ENCODE measurements at regions not wholly inside any gene's neighbourhood (a gene's known extent, or its start where the extent isn't known, plus 50 kb on each side); places are given as distances from the start of the nearest gene placed in this dataset.

DNA sequence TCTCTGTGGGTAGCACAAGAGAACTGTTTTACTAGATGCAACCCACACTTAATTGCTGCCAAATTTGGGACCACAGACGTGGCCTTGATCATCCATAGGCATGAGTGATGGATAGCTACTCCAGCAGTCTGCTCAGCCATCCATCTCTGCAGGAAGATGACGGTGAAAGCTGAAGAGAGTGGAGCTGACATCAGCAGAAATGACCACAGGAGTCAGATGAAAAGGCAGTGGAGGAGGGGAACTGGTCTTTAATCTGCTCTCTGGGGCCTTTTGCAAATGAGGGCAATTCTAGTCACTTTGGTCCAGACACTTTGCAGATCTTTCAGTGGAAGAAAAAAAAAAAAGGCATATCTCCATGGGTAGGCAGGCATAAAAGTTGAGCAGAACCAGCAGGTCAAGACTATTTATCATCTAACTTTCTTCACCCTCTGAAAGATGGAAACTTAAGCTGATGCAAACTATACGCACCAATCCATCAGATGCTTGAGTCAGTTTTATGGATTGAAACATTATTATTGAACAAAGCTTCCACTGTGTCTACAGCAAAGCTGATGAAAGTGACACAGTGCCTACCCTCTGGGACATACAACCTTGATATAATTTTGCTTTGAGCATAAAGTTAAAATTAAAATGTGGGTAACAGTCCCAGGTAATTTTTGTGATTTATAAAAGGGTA is 281.6 kb upstream of the OBI1 start:
- H3K79me2 ChIP-seq (ENCODE audit: insufficient read depth, low read length) = no peaks in the 10 kb centered on the region
- H3F3A ChIP-seq (ENCODE audit: insufficient read depth) = no peaks in the 10 kb centered on the region
- H3K4me2 ChIP-seq (ENCODE audit: low read depth, low read length, poor library complexity, severe bottlenecking) = no peak overlapping the region
- H3K9me2 ChIP-seq (replicated peaks; ENCODE audit: insufficient read depth, low read length) = no peaks in the 10 kb centered on the region
- no peaks in the 10 kb centered on the region for H4K20me1 ChIP-seq (ENCODE audit: low read depth, low read length)
- no peak for TF ChIP-seq EZH2phosphoT487 (conservative IDR thresholded peaks at IDR 0.05; ENCODE audit: low read length)
- TF ChIP-seq, protein P1, sequence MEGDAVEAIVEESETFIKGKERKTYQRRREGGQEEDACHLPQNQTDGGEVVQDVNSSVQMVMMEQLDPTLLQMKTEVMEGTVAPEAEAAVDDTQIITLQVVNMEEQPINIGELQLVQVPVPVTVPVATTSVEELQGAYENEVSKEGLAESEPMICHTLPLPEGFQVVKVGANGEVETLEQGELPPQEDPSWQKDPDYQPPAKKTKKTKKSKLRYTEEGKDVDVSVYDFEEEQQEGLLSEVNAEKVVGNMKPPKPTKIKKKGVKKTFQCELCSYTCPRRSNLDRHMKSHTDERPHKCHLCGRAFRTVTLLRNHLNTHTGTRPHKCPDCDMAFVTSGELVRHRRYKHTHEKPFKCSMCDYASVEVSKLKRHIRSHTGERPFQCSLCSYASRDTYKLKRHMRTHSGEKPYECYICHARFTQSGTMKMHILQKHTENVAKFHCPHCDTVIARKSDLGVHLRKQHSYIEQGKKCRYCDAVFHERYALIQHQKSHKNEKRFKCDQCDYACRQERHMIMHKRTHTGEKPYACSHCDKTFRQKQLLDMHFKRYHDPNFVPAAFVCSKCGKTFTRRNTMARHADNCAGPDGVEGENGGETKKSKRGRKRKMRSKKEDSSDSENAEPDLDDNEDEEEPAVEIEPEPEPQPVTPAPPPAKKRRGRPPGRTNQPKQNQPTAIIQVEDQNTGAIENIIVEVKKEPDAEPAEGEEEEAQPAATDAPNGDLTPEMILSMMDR (IDR thresholded peaks at IDR 0.05; ENCODE audit: insufficient read depth, low read length, poor library complexity, severe bottlenecking) = no peak
- no peak overlapping the region for H3K9ac ChIP-seq (ENCODE audit: low read length)
- H3K27ac ChIP-seq (ENCODE audit: low read depth, low read length) = no peak overlapping the region
- H2AFZ ChIP-seq (ENCODE audit: low read depth, low read length, severe bottlenecking) = no peak overlapping the region
- H3K4me3 ChIP-seq (ENCODE audit: insufficient read depth, low read length, poor library complexity, severe bottlenecking) = no peak overlapping the region
- no peaks in the 10 kb centered on the region for H3K27me3 ChIP-seq (ENCODE audit: low read length)
- H3K9me3 ChIP-seq (ENCODE audit: insufficient read depth, low read length) = no peaks in the 10 kb centered on the region
- no peaks in the 10 kb centered on the region for H3K36me3 ChIP-seq (ENCODE audit: low read length)

DNA sequence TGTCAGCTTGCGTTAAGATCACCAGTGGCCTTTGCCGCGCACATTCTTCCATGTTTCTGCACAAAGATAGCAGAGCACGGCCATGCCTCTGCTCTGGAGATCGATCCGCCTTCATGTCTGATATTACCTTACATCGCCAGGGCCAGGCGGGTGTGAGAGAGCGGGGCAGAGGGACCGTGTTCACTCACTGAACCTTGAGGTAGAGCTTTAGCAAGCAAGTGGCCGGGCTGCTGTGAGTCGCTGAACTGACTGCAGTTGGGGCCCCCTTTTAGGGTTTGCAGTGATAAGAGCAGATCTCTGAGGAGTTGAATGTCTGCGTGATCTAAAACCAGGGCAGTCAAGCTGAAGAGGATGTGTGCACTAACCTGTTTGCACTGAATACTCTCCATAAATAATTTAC is 275.4 kb upstream of the OBI1 start:
- Histone ChIP-seq H3K9me2 (replicated peaks; ENCODE audit: insufficient read depth, low read length) (no peaks in the 10 kb centered on the region), H3K36me3 (ENCODE audit: low read length) (no peaks in the 10 kb centered on the region), H3K9ac (ENCODE audit: low read length) (no peak overlapping the region), H3F3A (ENCODE audit: insufficient read depth) (no peaks in the 10 kb centered on the region), H3K4me3 (ENCODE audit: insufficient read depth, low read length, poor library complexity, severe bottlenecking) (no peak overlapping the region), H4K20me1 (ENCODE audit: low read depth, low read length) (no peaks in the 10 kb centered on the region), H3K27me3 (ENCODE audit: low read length) (no peaks in the 10 kb centered on the region), H3K79me2 (ENCODE audit: insufficient read depth, low read length) (no peaks in the 10 kb centered on the region), H3K27ac (ENCODE audit: low read depth, low read length) (no peak overlapping the region), H2AFZ (ENCODE audit: low read depth, low read length, severe bottlenecking) (no peak overlapping the region), H3K4me2 (ENCODE audit: low read depth, low read length, poor library complexity, severe bottlenecking) (no peak overlapping the region), H3K9me3 (ENCODE audit: insufficient read depth, low read length) (no peaks in the 10 kb centered on the region)
- TF ChIP-seq EZH2phosphoT487 (conservative IDR thresholded peaks at IDR 0.05; ENCODE audit: low read length) = no peak
- TF ChIP-seq, protein P1 (IDR thresholded peaks at IDR 0.05; ENCODE audit: insufficient read depth, low read length, poor library complexity, severe bottlenecking) = no peak

DNA sequence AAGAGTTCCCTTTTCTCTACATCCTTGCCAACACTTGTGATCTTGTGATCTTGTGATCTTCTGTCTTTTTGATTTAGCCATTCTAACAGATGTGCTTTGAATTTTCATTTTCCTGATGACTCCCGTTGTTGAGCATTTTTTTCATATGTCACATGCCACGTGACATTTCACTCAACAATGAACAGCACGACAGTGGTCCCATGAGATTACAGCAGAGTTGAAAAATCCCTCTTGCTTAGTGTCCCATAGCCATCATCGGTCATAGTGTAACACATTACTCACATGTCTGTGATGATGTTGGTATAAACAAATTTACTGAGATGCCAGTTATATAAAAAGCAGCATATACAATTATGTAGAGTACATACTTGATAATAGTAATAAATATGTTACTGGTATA is 256.1 kb upstream of the OBI1 start:
- Histone ChIP-seq H3F3A (ENCODE audit: insufficient read depth) (no peaks in the 10 kb centered on the region), H3K36me3 (ENCODE audit: low read length) (no peaks in the 10 kb centered on the region), H3K9me3 (ENCODE audit: insufficient read depth, low read length) (no peaks in the 10 kb centered on the region), H3K27ac (ENCODE audit: low read depth, low read length) (no peak overlapping the region), H3K9me2 (replicated peaks; ENCODE audit: insufficient read depth, low read length) (no peaks in the 10 kb centered on the region), H3K9ac (ENCODE audit: low read length) (no peak overlapping the region), H3K79me2 (ENCODE audit: insufficient read depth, low read length) (no peaks in the 10 kb centered on the region), H2AFZ (ENCODE audit: low read depth, low read length, severe bottlenecking) (no peak overlapping the region), H3K4me2 (ENCODE audit: low read depth, low read length, poor library complexity, severe bottlenecking) (no peak overlapping the region), H3K4me3 (ENCODE audit: insufficient read depth, low read length, poor library complexity, severe bottlenecking) (no peak overlapping the region), H3K27me3 (ENCODE audit: low read length) (0 out of 2 replicates have a peak, but pooled peaks cover 2% of the 10 kb centered on the region), H4K20me1 (ENCODE audit: low read depth, low read length) (no peaks in the 10 kb centered on the region)
- no peak for TF ChIP-seq EZH2phosphoT487 (conservative IDR thresholded peaks at IDR 0.05; ENCODE audit: low read length)
- TF ChIP-seq, protein P1 (IDR thresholded peaks at IDR 0.05; ENCODE audit: insufficient read depth, low read length, poor library complexity, severe bottlenecking) = no peak
